ENCODE measurements at regions not wholly inside any gene's neighbourhood (a gene's known extent, or its start where the extent isn't known, plus 50 kb on each side); places are given as distances from the start of the nearest gene placed in this dataset.
"Not testable (repeated sequence)": the region's sequence is repeated elsewhere in the genome, so short reads cannot be mapped to it uniquely, and the experiment has no call there.

GRCh38 chr13:65133094-65133493 is 2097.0 kb downstream of the PCDH9 start:
- Histone ChIP-seq H3K79me2 (no peaks in the 10 kb centered on the region), H2AFZ (no peak overlapping the region), H3K4me2 (ENCODE audit: low read length) (no peak overlapping the region), H3K9me3 (ENCODE audit: control insufficient read depth, low read length) (no peaks in the 10 kb centered on the region), H3K27me3 (ENCODE audit: control insufficient read depth, insufficient read depth, low read length) (no peaks in the 10 kb centered on the region), H3K9ac (no peak overlapping the region), H3K4me3 (ENCODE audit: low read depth, low read length) (no peak overlapping the region), H3K36me3 (ENCODE audit: control insufficient read depth, insufficient read depth, low read length) (no peaks in the 10 kb centered on the region), H3K4me1 (no peaks in the 10 kb centered on the region), H3K27ac (no peak overlapping the region)
- TF ChIP-seq CTCF (IDR thresholded peaks at IDR 0.05): no peak

- TF ChIP-seq CTCF (IDR thresholded peaks at IDR 0.05): no peak
These were observed 2104.9 kb downstream of the PCDH9 start for GRCh38 chr13:65125236-65125635.

GRCh38 chr13:65112531-65112941 is 2117.6 kb downstream of the PCDH9 start:
- H3K4me1 ChIP-seq: no peaks in the 10 kb centered on the region
- no peaks in the 10 kb centered on the region for H3K27me3 ChIP-seq (ENCODE audit: control insufficient read depth, insufficient read depth, low read length)
- no peaks in the 10 kb centered on the region for H3K36me3 ChIP-seq (ENCODE audit: control insufficient read depth, insufficient read depth, low read length)
- TF ChIP-seq CTCF (IDR thresholded peaks at IDR 0.05): no peak
- no peak overlapping the region for H2AFZ ChIP-seq
- H3K79me2 ChIP-seq: no peaks in the 10 kb centered on the region
- no peak overlapping the region for H3K4me3 ChIP-seq (ENCODE audit: low read depth, low read length)
- no peaks in the 10 kb centered on the region for H3K9me3 ChIP-seq (ENCODE audit: control insufficient read depth, low read length)
- no peak overlapping the region for H3K9ac ChIP-seq
- H3K4me2 ChIP-seq (ENCODE audit: low read length): no peak overlapping the region
- no peak overlapping the region for H3K27ac ChIP-seq

More at GRCh38 chr13:65125236-65125635, 2104.9 kb downstream of the PCDH9 start:
- Histone ChIP-seq H3K4me3 (ENCODE audit: low read depth, low read length) (no peak overlapping the region), H3K27ac (no peak overlapping the region), H3K79me2 (no peaks in the 10 kb centered on the region), H3K9me3 (ENCODE audit: control insufficient read depth, low read length) (no peaks in the 10 kb centered on the region), H3K4me1 (no peaks in the 10 kb centered on the region), H3K4me2 (ENCODE audit: low read length) (no peak overlapping the region), H2AFZ (no peak overlapping the region), H3K27me3 (ENCODE audit: control insufficient read depth, insufficient read depth, low read length) (no peaks in the 10 kb centered on the region), H3K9ac (no peak overlapping the region), H3K36me3 (ENCODE audit: control insufficient read depth, insufficient read depth, low read length) (no peaks in the 10 kb centered on the region)

- Histone ChIP-seq H3K36me3 (ENCODE audit: control insufficient read depth, insufficient read depth, low read length) (no peaks in the 10 kb centered on the region), H3K4me1 (no peaks in the 10 kb centered on the region), H3K27me3 (ENCODE audit: control insufficient read depth, insufficient read depth, low read length) (no peaks in the 10 kb centered on the region), H3K4me2 (ENCODE audit: low read length) (no peak overlapping the region), H3K79me2 (no peaks in the 10 kb centered on the region), H3K9ac (no peak overlapping the region), H3K9me3 (ENCODE audit: control insufficient read depth, low read length) (no peaks in the 10 kb centered on the region), H2AFZ (no peak overlapping the region), H3K27ac (no peak overlapping the region), H3K4me3 (ENCODE audit: low read depth, low read length) (no peak overlapping the region)
- no peak for TF ChIP-seq CTCF (IDR thresholded peaks at IDR 0.05)
These were observed 2118.0 kb downstream of the PCDH9 start for GRCh38 chr13:65112123-65112522.

GRCh38 chr13:65111223-65111622 is 2118.9 kb downstream of the PCDH9 start:
- no peak overlapping the region for H3K4me2 ChIP-seq (ENCODE audit: low read length)
- H3K36me3 ChIP-seq (ENCODE audit: control insufficient read depth, insufficient read depth, low read length): no peaks in the 10 kb centered on the region
- H3K9ac ChIP-seq: no peak overlapping the region
- no peak overlapping the region for H3K4me3 ChIP-seq (ENCODE audit: low read depth, low read length)
- no peak overlapping the region for H3K27ac ChIP-seq
- H3K9me3 ChIP-seq (ENCODE audit: control insufficient read depth, low read length): no peaks in the 10 kb centered on the region
- H3K79me2 ChIP-seq: no peaks in the 10 kb centered on the region
- no peak overlapping the region for H2AFZ ChIP-seq
- no peak for TF ChIP-seq CTCF (IDR thresholded peaks at IDR 0.05)
- H3K4me1 ChIP-seq: no peaks in the 10 kb centered on the region
- no peaks in the 10 kb centered on the region for H3K27me3 ChIP-seq (ENCODE audit: control insufficient read depth, insufficient read depth, low read length)

GRCh38 chr13:65104436-65104835 is 2125.7 kb downstream of the PCDH9 start:
- H3K4me2 ChIP-seq (ENCODE audit: low read length); H3K36me3 ChIP-seq (ENCODE audit: control insufficient read depth, insufficient read depth, low read length); H3K79me2 ChIP-seq; H3K4me3 ChIP-seq (ENCODE audit: low read depth, low read length); H3K27ac ChIP-seq; H3K9me3 ChIP-seq (ENCODE audit: control insufficient read depth, low read length); H2AFZ ChIP-seq; H3K27me3 ChIP-seq (ENCODE audit: control insufficient read depth, insufficient read depth, low read length); H3K9ac ChIP-seq; H3K4me1 ChIP-seq: not testable (repeated sequence)

Data from parathyroid adenoma (tissue), 2 donors.